Liver (tissue), 8 donors: ENCODE measurements at regions not wholly inside any gene's neighbourhood (a gene's known extent, or its start where the extent isn't known, plus 50 kb on each side); places are given as distances from the start of the nearest gene placed in this dataset.

Source experiments
- DNase-seq: peaks from one replicate; pipeline ENCODE4 v3.0.0-alpha.2; 2017; ENCODE audit warnings: low spot score
- H3K27ac ChIP-seq, 2 donors: one replicate each; pipeline ENCODE4 v1.7.0; 2013; ENCODE audit warnings: inconsistent platforms in 2 of 2, low read length in 2 of 2, control low read depth in 1 of 2, low read depth in 1 of 2, mild to moderate bottlenecking in 1 of 2
- H3K27me3 ChIP-seq, 4 donors: one replicate each; pipeline versions ENCODE4 v1.6.1 to v1.7.0; 2013; ENCODE audit warnings: low read length in 3 of 4, inconsistent platforms in 1 of 4, mild to moderate bottlenecking in 1 of 4, moderate library complexity in 1 of 4; ENCODE audit not compliant: control insufficient read depth in 4 of 4, insufficient read depth in 4 of 4
- H3K36me3 ChIP-seq, 4 donors: one replicate each; pipeline versions ENCODE4 v1.6.1 to v1.7.0; 2013; ENCODE audit warnings: low read length in 3 of 4, mild to moderate bottlenecking in 3 of 4, low read depth in 1 of 4, moderate library complexity in 1 of 4; ENCODE audit not compliant: control insufficient read depth in 4 of 4, insufficient read depth in 3 of 4
- H3K4me1 ChIP-seq, 4 donors: one replicate each; pipeline versions ENCODE4 v1.6.1 to v1.7.0; 2013; ENCODE audit warnings: low read length in 3 of 4, mild to moderate bottlenecking in 3 of 4, moderate library complexity in 1 of 4; ENCODE audit not compliant: control insufficient read depth in 4 of 4, insufficient read depth in 4 of 4
- H3K4me3 ChIP-seq, 3 donors: one replicate each; pipeline versions ENCODE4 v1.6.1 to v1.7.0; 2013; ENCODE audit warnings: low read length in 3 of 3, control low read depth in 1 of 3, low read depth in 1 of 3, mild to moderate bottlenecking in 1 of 3
- H3K9ac ChIP-seq, 2 donors: one replicate each; pipeline ENCODE4 v1.7.0; 2013; ENCODE audit warnings: low read length in 2 of 2, mild to moderate bottlenecking in 2 of 2, moderate library complexity in 2 of 2, control low read depth in 1 of 2, low read depth in 1 of 2
- H3K9me3 ChIP-seq, 4 donors: one replicate each; pipeline versions ENCODE4 v1.6.1 to v1.7.0; 2013; ENCODE audit warnings: low read length in 3 of 4; ENCODE audit not compliant: control insufficient read depth in 4 of 4
- ATF3 ChIP-seq: IDR thresholded peaks from 2 replicates; pipeline ENCODE4 v1.6.1; 2016; ENCODE audit warnings: antibody characterized with exemption
- CTCF ChIP-seq: fragments of 150-350 bp; IDR thresholded peaks from 2 replicates; pipeline ENCODE4 v1.5.1; 2017; ENCODE audit warnings: improper control_type of control experiment, low read depth, low read length; ENCODE audit not compliant: missing input control
- EGR1 ChIP-seq, 2 donors: IDR thresholded peaks; 2 replicates each; pipeline ENCODE4 v1.6.1; 2016 to 2018; ENCODE audit warnings: antibody characterized with exemption in 2 of 2, low read depth in 2 of 2
- FOXA1 ChIP-seq: IDR thresholded peaks from 2 replicates; pipeline ENCODE4 v1.6.1; 2016; ENCODE audit warnings: antibody characterized with exemption
- FOXA2 ChIP-seq: IDR thresholded peaks from 2 replicates; pipeline ENCODE4 v1.6.1; 2016; ENCODE audit warnings: antibody characterized with exemption
- HNF4A ChIP-seq, 2 donors: conservative IDR thresholded peaks; 2 replicates each; pipeline ENCODE4 v1.6.1; 2016; ENCODE audit warnings: antibody characterized with exemption in 2 of 2, mild to moderate bottlenecking in 2 of 2
- JUND ChIP-seq, 2 donors: IDR thresholded peaks; 2 replicates each; pipeline ENCODE4 v1.6.1; 2016; ENCODE audit warnings: antibody characterized with exemption in 2 of 2
- MAX ChIP-seq: IDR thresholded peaks from 2 replicates; pipeline ENCODE4 v1.6.1; 2016; ENCODE audit warnings: antibody characterized with exemption
- NR2F2 ChIP-seq: IDR thresholded peaks from 2 replicates; pipeline ENCODE4 v1.6.1; 2016; ENCODE audit warnings: antibody characterized with exemption
- RAD21 ChIP-seq, 2 donors: IDR thresholded peaks; 2 replicates each; pipeline ENCODE4 v1.6.1; 2016; ENCODE audit warnings: antibody characterized with exemption in 2 of 2, mild to moderate bottlenecking in 2 of 2
- REST ChIP-seq: IDR thresholded peaks from 2 replicates; pipeline ENCODE4 v1.6.1; 2016; ENCODE audit warnings: antibody characterized with exemption, mild to moderate bottlenecking
- RXRA ChIP-seq, 2 donors: IDR thresholded peaks; 2 replicates each; pipeline ENCODE4 v1.6.1; 2017 to 2018; ENCODE audit warnings: antibody characterized with exemption in 2 of 2, mild to moderate bottlenecking in 1 of 2
- TAF1 ChIP-seq: conservative IDR thresholded peaks from 2 replicates; pipeline ENCODE4 v1.6.1; 2016; ENCODE audit warnings: antibody characterized with exemption, mild to moderate bottlenecking
- ZBTB33 ChIP-seq: IDR thresholded peaks from 2 replicates; pipeline ENCODE4 v1.6.1; 2016; ENCODE audit warnings: antibody characterized with exemption
- WGBS: extraction: QIAGEN DNeasy Blood & Tissue Kit; methylation state at CpG from one replicate; pipeline ENCODE4 v1.1.7; 2013; 5-methylcytosine and 5-hydroxymethylcytosine counted together
- donor health status: healthy.
- donor health status: healthy.
- donor health status: healthy.
- donor health status: healthy.
- donor health status: healthy.

- 78% methylated on average over 1 of the region's 1 CpG for WGBS
- Histone ChIP-seq H3K9ac (no peak overlapping the region), H3K27ac (no peak overlapping the region), H3K4me3 (no peak overlapping the region), H3K36me3 (no peaks in the 10 kb centered on the region), H3K9me3 (peaks cover 0 to under 1% (median 0%) of the 10 kb centered on the region in 4 donors), H3K4me1 (no peaks in the 10 kb centered on the region), H3K27me3 (no peaks in the 10 kb centered on the region)
- DNase-seq: no peak
- TF ChIP-seq FOXA1 (no peak), RXRA (IDR thresholded peaks at IDR 0.05) (no peak), MAX (no peak), FOXA2 (no peak), CTCF (no peak), EGR1 (IDR thresholded peaks at IDR 0.05; ENCODE audit: low read depth in 2 of 2) (no peak), HNF4A (conservative IDR thresholded peaks at IDR 0.05) (no peak), TAF1 (no peak), NR2F2 (no peak), ATF3 (no peak), ZBTB33 (no peak), RAD21 (IDR thresholded peaks at IDR 0.05) (no peak), JUND (IDR thresholded peaks at IDR 0.05) (no peak)
These were observed 332.0 kb downstream of the SPATA31D1 start for GRCh38 chr9:82320566-82320965.

- TF ChIP-seq HNF4A (conservative IDR thresholded peaks at IDR 0.05) (no peak), EGR1 (IDR thresholded peaks at IDR 0.05; ENCODE audit: low read depth in 2 of 2) (no peak), TAF1 (no peak), JUND (IDR thresholded peaks at IDR 0.05) (no peak), MAX (no peak), RXRA (IDR thresholded peaks at IDR 0.05) (no peak), REST (no peak)
- Histone ChIP-seq H3K9ac (no peak overlapping the region), H3K4me3 (no peak overlapping the region), H3K36me3 (no peaks in the 10 kb centered on the region), H3K9me3 (peaks cover 0 to 3% (median 0%) of the 10 kb centered on the region in 4 donors), H3K27me3 (no peaks in the 10 kb centered on the region), H3K4me1 (no peaks in the 10 kb centered on the region), H3K27ac (no peak overlapping the region)
- no peak for DNase-seq
- 96% methylated on average over 2 of the region's 2 CpGs for WGBS
These were observed 337.3 kb downstream of the SPATA31D1 start for GRCh38 chr9:82325907-82326306.
